B cell (primary cell): ENCODE measurements at regions not wholly inside any gene's neighbourhood (a gene's known extent, or its start where the extent isn't known, plus 50 kb on each side); places are given as distances from the start of the nearest gene placed in this dataset.
"Not testable (repeated sequence)": the region's sequence is repeated elsewhere in the genome, so short reads cannot be mapped to it uniquely, and the experiment has no call there.

Experiments
- ATAC-seq: fragments of 200-7000 bp; cut with Tn5 transposase; one replicate; pipeline ENCODE4 v1.10.0; 2021; ENCODE audit warnings: low read depth, mild to moderate bottlenecking, moderate number of reproducible peaks, moderate library complexity
- CTCF ChIA-PET: fragments of 350-600 bp; sonication (Branson Sonifier 250); formaldehyde crosslinking; loops from one replicate; lab custom pipeline; 2021; ENCODE audit warnings: antibody characterized with exemption, inconsistent platforms; lab: Charles Lee
- POLR2A ChIA-PET: fragments of 350-600 bp; sonication (Branson Sonifier 250); formaldehyde crosslinking; loops from one replicate; lab custom pipeline; 2021; ENCODE audit warnings: antibody characterized with exemption; lab: Charles Lee
- DNase-seq: peaks from one replicate; pipeline ENCODE4 v3.0.0; 2013
- H2AFZ ChIP-seq: 2 replicates; pipeline ENCODE4 v1.6.1; 2012; ENCODE audit warnings: mild to moderate bottlenecking, low read depth, low read length; ENCODE audit not compliant: insufficient read depth, poor library complexity, severe bottlenecking
- H3K27ac ChIP-seq, 2 donors: 1 replicate in 1 of 2; 2 replicates in 1 of 2; pipeline ENCODE4 v1.5.1; 2012 to 2013; ENCODE audit warnings: low read length in 2 of 2, mild to moderate bottlenecking in 2 of 2, moderate library complexity in 1 of 2
- H3K27me3 ChIP-seq, 4 experiments: fragments of 200-600 bp in 1 of 4; sonication (generic) in 1 of 4; replicated peaks in 1 of 4; 1 replicate in 2 of 4; 2 replicates in 2 of 4; pipeline versions ENCODE4 v1.6.1 to v1.7.0; 2013 to 2016; ENCODE audit warnings: low read length in 3 of 4, mild to moderate bottlenecking in 2 of 4, mixed read lengths in 1 of 4, moderate library complexity in 1 of 4; ENCODE audit not compliant: insufficient read depth in 4 of 4, control insufficient read depth in 3 of 4; ENCODE audit errors: control extremely low read depth in 1 of 4
- H3K36me3 ChIP-seq, 2 experiments: replicated peaks in 1 of 2; 1 replicate in 1 of 2; 2 replicates in 1 of 2; pipeline versions ENCODE4 v1.6.1 to v1.7.1; 2013; ENCODE audit warnings: low read length in 1 of 2; ENCODE audit not compliant: insufficient read depth in 2 of 2, control insufficient read depth in 1 of 2; ENCODE audit errors: control extremely low read depth in 1 of 2, extremely low read depth in 1 of 2
- H3K4me1 ChIP-seq, 2 donors: fragments of 200-600 bp in 1 of 2; sonication (generic) in 1 of 2; 1 replicate in 1 of 2; 2 replicates in 1 of 2; pipeline versions ENCODE4 v1.5.1 to v1.6.1; 2013 to 2017; ENCODE audit warnings: low read length in 2 of 2; ENCODE audit not compliant: control insufficient read depth in 2 of 2, insufficient read depth in 2 of 2
- H3K4me2 ChIP-seq: replicated peaks from 2 replicates; pipeline ENCODE3; 2012; ENCODE audit warnings: mild to moderate bottlenecking, low read depth, low read length; ENCODE audit not compliant: poor library complexity, severe bottlenecking
- H3K4me3 ChIP-seq, 5 experiments: fragments of 200-600 bp in 1 of 5; sonication (generic) in 1 of 5; 1 replicate in 3 of 5; 2 replicates in 2 of 5; pipeline versions ENCODE4 v1.5.1 to v1.7.0; 2011 to 2016; ENCODE audit warnings: low read length in 4 of 5, mild to moderate bottlenecking in 4 of 5, low read depth in 2 of 5, control low read depth in 1 of 5, moderate library complexity in 1 of 5; ENCODE audit not compliant: insufficient read depth in 1 of 5; ENCODE audit errors: control extremely low read depth in 1 of 5, extremely low read depth in 1 of 5
- H3K79me2 ChIP-seq: fragments of 200-600 bp; sonication (generic); one replicate; pipeline ENCODE4 v1.6.0; 2016; ENCODE audit warnings: low read length; ENCODE audit not compliant: control insufficient read depth, insufficient read depth
- H3K9ac ChIP-seq: fragments of 200-600 bp; sonication (generic); 2 replicates; pipeline ENCODE4 v1.6.1; 2017; ENCODE audit warnings: mild to moderate bottlenecking, low read length, moderate library complexity
- H3K9me3 ChIP-seq, 3 donors: one replicate each; pipeline versions ENCODE4 v1.6.1 to v1.7.1; 2013; ENCODE audit warnings: low read length in 2 of 3; ENCODE audit not compliant: control insufficient read depth in 2 of 3, insufficient read depth in 1 of 3; ENCODE audit errors: control extremely low read depth in 1 of 3
- H4K20me1 ChIP-seq: 2 replicates; pipeline ENCODE4 v1.6.0; 2012; ENCODE audit warnings: mild to moderate bottlenecking, low read length; ENCODE audit not compliant: insufficient read depth, control insufficient read depth, poor library complexity, severe bottlenecking
- H3K27ac Mint-ChIP-seq: one replicate; pipeline ENCODE4 v1.8.0; 2021; ENCODE audit warnings: mixed read lengths
- H3K27me3 Mint-ChIP-seq: one replicate; pipeline ENCODE4 v1.8.0; 2021; ENCODE audit warnings: mixed read lengths
- H3K4me1 Mint-ChIP-seq: one replicate; pipeline ENCODE4 v1.8.0; 2021; ENCODE audit warnings: mixed read lengths
- H3K4me3 Mint-ChIP-seq: one replicate; pipeline ENCODE4 v1.8.0; 2021; ENCODE audit warnings: mixed read lengths
- H3K9me3 Mint-ChIP-seq: one replicate; pipeline ENCODE4 v1.8.0; 2022; ENCODE audit warnings: mixed read lengths; ENCODE audit not compliant: insufficient read depth
- CTCF ChIP-seq: fragments of 200-600 bp; IDR thresholded peaks from one replicate; pipeline ENCODE4 v1.8.0; 2022; ENCODE audit warnings: antibody characterized with exemption, mild to moderate bottlenecking
- EZH2 ChIP-seq: IDR thresholded peaks from 2 replicates; pipeline ENCODE4 v1.6.1; 2012; ENCODE audit warnings: borderline replicate concordance, low read depth, mild to moderate bottlenecking, moderate library complexity, low read length; ENCODE audit not compliant: insufficient read depth, poor library complexity, severe bottlenecking
- WGBS: methylation state at CpG from one replicate; pipeline ENCODE4 v1.1.5; 2013; ENCODE audit warnings: missing lambda C conversion rate; ENCODE audit not compliant: insufficient coverage; 5-methylcytosine and 5-hydroxymethylcytosine counted together
- intact Hi-C: fragments of 100-400 bp; cut with micrococcal nuclease; formaldehyde crosslinking; loops from one replicate; pipeline ENCODE4 v1.10.0; 2022

- H3K4me2 ChIP-seq, result no peak overlapping the region
- H3K4me3 Mint-ChIP-seq, result no peak overlapping the region
- ChIA-PET CTCF (no interaction called here), POLR2A (no interaction called here)
- H3K36me3 ChIP-seq, result no peaks in the 10 kb centered on the region
- no peak overlapping the region for H3K4me3 ChIP-seq
- ATAC-seq (no peak), DNase-seq (no peak)
- no peaks in the 10 kb centered on the region for H3K27me3 ChIP-seq
- TF ChIP-seq EZH2 (no peak), CTCF (no peak)
- H3K9ac ChIP-seq, result no peak overlapping the region
- no peak overlapping the region for H2AFZ ChIP-seq
- H3K9me3 ChIP-seq, result peaks cover 0 to 3% (median 0%) of the 10 kb centered on the region in 3 donors
- no peak overlapping the region for H3K27ac ChIP-seq
- H3K27me3 Mint-ChIP-seq, result no peaks in the 10 kb centered on the region
- H4K20me1 ChIP-seq, result no peaks in the 10 kb centered on the region
- H3K79me2 ChIP-seq, result no peaks in the 10 kb centered on the region
- H3K9me3 Mint-ChIP-seq, result no peaks in the 10 kb centered on the region
- H3K27ac Mint-ChIP-seq, result no peak overlapping the region
- peaks cover 32% of the 10 kb centered on the region for H3K4me1 Mint-ChIP-seq
- intact Hi-C loops, result no loop called here
- 100% methylated on average over 1 of the region's 3 CpGs for WGBS
- peaks cover 3 to 24% of the 10 kb centered on the region in 2 donors for H3K4me1 ChIP-seq
These were observed 412.1 kb downstream of the TMEM38B start for GRCh38 chr9:106106396-106106795.

- Histone ChIP-seq H3K36me3 (no peaks in the 10 kb centered on the region), H3K4me1 (peaks cover 3 to 24% of the 10 kb centered on the region in 2 donors), H3K27ac (no peak overlapping the region), H3K9me3 (peaks cover 0 to 3% (median 0%) of the 10 kb centered on the region in 3 donors), H3K9ac (no peak overlapping the region), H3K4me2 (no peak overlapping the region), H3K4me3 (no peak overlapping the region), H3K27me3 (no peaks in the 10 kb centered on the region), H3K79me2 (no peaks in the 10 kb centered on the region), H2AFZ (no peak overlapping the region), H4K20me1 (no peaks in the 10 kb centered on the region)
- ChIA-PET CTCF (no interaction called here), POLR2A (no interaction called here)
- Mint-ChIP-seq H3K4me1 (peaks cover 31% of the 10 kb centered on the region), H3K4me3 (no peak overlapping the region), H3K9me3 (no peaks in the 10 kb centered on the region), H3K27me3 (no peaks in the 10 kb centered on the region), H3K27ac (no peak overlapping the region)
- no peak for TF ChIP-seq EZH2
- no peak for TF ChIP-seq CTCF
- no peak for ATAC-seq
- 40% methylated on average over 1 of the region's 2 CpGs for WGBS
- DNase-seq, result no peak
- intact Hi-C loops, result no loop called here
These were observed 413.4 kb downstream of the TMEM38B start for GRCh38 chr9:106107716-106108115.

GRCh38 chr9:106109706-106110105 lies 415.4 kb downstream of the TMEM38B start:
- H3K9ac ChIP-seq, POLR2A ChIA-PET: not testable (repeated sequence)

More at GRCh38 chr9:106109706-106110105, 415.4 kb downstream of the TMEM38B start:
- ATAC-seq, CTCF ChIA-PET, H3K9me3 ChIP-seq, H3K4me3 ChIP-seq, H3K27me3 Mint-ChIP-seq, H3K27ac ChIP-seq, intact Hi-C loops, H3K27me3 ChIP-seq, H3K9me3 Mint-ChIP-seq, H3K79me2 ChIP-seq, H3K27ac Mint-ChIP-seq, H2AFZ ChIP-seq, H3K4me2 ChIP-seq, H3K4me3 Mint-ChIP-seq, H3K36me3 ChIP-seq, H4K20me1 ChIP-seq, DNase-seq: not testable (repeated sequence)
- peaks cover 13% of the 10 kb centered on the region for H3K4me1 Mint-ChIP-seq
- peaks cover 3 to 10% of the 10 kb centered on the region in 2 donors for H3K4me1 ChIP-seq
- WGBS, result 82% methylated on average over 2 of the region's 3 CpGs
